DND-41 (cell line): ENCODE measurements at regions not wholly inside any gene's neighbourhood (a gene's known extent, or its start where the extent isn't known, plus 50 kb on each side); places are given as distances from the start of the nearest gene placed in this dataset.

ENCODE experiments used
- ATAC-seq: fragments of 200-7000 bp; cut with Tn5 transposase; 3 replicates; pipeline ENCODE4 v1.9.1; 2021; ENCODE audit warnings: low read depth; ENCODE audit not compliant: insufficient read depth
- DNase-seq: peaks from one replicate; pipeline ENCODE4 v3.0.0-alpha.2; 2020
- H2AFZ ChIP-seq: 2 replicates; pipeline ENCODE4 v1.6.0; 2012; ENCODE audit warnings: low read depth, low read length
- H3K27ac ChIP-seq: 2 replicates; pipeline ENCODE4 v1.5.1; 2012; ENCODE audit warnings: low read length, inconsistent platforms
- H3K27me3 ChIP-seq: fragments of 200-600 bp; sonication (generic); 2 replicates; pipeline ENCODE4 v1.6.0; 2012; ENCODE audit warnings: low read length, mild to moderate bottlenecking, inconsistent platforms; ENCODE audit not compliant: insufficient read depth, poor library complexity
- H3K36me3 ChIP-seq: 2 replicates; pipeline ENCODE4 v1.5.1; 2012; ENCODE audit warnings: low read length, inconsistent platforms; ENCODE audit not compliant: insufficient read depth
- H3K4me1 ChIP-seq: 2 replicates; pipeline ENCODE4 v1.5.1; 2012; ENCODE audit warnings: mild to moderate bottlenecking, low read length; ENCODE audit not compliant: insufficient read depth
- H3K4me2 ChIP-seq: 2 replicates; pipeline ENCODE4 v1.6.0; 2012; ENCODE audit warnings: mild to moderate bottlenecking, moderate library complexity, low read length, inconsistent platforms; ENCODE audit not compliant: insufficient read depth
- H3K4me3 ChIP-seq, 2 experiments: fragments of 200-600 bp in 1 of 2; shearing (Covaris generic) in 1 of 2; 2 replicates each; pipeline ENCODE4 v1.5.1; 2012 to 2016; ENCODE audit warnings: inconsistent platforms in 2 of 2, low read length in 2 of 2, mild to moderate bottlenecking in 2 of 2, low read depth in 1 of 2, moderate library complexity in 1 of 2
- H3K79me2 ChIP-seq: 2 replicates; pipeline ENCODE4 v1.6.0; 2012; ENCODE audit warnings: low read length, inconsistent platforms; ENCODE audit not compliant: insufficient read depth
- H3K9ac ChIP-seq: 2 replicates; pipeline ENCODE4 v1.6.0; 2012; ENCODE audit warnings: low read depth, mild to moderate bottlenecking, inconsistent platforms, low read length, moderate library complexity
- H3K9me3 ChIP-seq: 2 replicates; pipeline ENCODE4 v1.5.1; 2012; ENCODE audit warnings: low read length, moderate library complexity, mild to moderate bottlenecking, inconsistent platforms; ENCODE audit not compliant: insufficient read depth, severe bottlenecking
- H4K20me1 ChIP-seq: 2 replicates; pipeline ENCODE4 v1.6.0; 2012; ENCODE audit warnings: low read length; ENCODE audit not compliant: insufficient read depth
- CTCF ChIP-seq: IDR thresholded peaks from 2 replicates; pipeline ENCODE4 v1.5.1; 2012; ENCODE audit warnings: borderline replicate concordance, low read length, moderate library complexity, mild to moderate bottlenecking; ENCODE audit not compliant: poor library complexity, severe bottlenecking; ENCODE audit errors: extremely low read depth
- EZH2 ChIP-seq: IDR thresholded peaks from 3 replicates; pipeline ENCODE4 v1.6.1; 2012; ENCODE audit warnings: borderline replicate concordance, low read depth, mild to moderate bottlenecking, moderate library complexity, low read length, inconsistent platforms; ENCODE audit not compliant: severe bottlenecking

DNA sequence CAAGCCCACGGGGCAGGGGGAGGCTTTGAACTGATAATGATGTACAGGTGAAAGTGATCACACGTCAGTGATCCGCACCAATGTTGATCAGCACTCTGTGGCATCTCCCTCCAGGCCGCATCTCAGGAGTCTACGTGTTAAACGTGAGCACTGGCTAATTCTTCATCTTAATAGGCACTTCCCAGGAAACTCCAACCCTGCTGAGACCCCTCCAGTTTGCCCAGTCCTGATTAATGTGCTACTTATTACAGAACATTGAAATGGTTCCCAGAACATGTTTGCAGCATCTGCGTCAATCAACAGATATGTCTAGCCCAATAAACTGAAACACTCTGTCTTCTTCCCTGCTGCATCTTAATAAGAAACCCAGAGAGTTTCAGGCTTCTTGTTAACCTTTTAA, 298.4 kb downstream of the DEPDC1B start:
- Histone ChIP-seq H3K9me3 (no peaks in the 10 kb centered on the region), H3K36me3 (no peaks in the 10 kb centered on the region), H4K20me1 (no peaks in the 10 kb centered on the region), H3K27me3 (peaks cover under 1% of the 10 kb centered on the region), H3K27ac (no peak overlapping the region), H3K4me3 (no peak overlapping the region), H2AFZ (no peak overlapping the region), H3K4me1 (no peaks in the 10 kb centered on the region), H3K4me2 (no peak overlapping the region), H3K79me2 (no peaks in the 10 kb centered on the region), H3K9ac (no peak overlapping the region)
- DNase-seq: no peak
- TF ChIP-seq EZH2 (no peak), CTCF (no peak)
- ATAC-seq: no peak

GRCh38 chr5:60399507-60399906, 300.5 kb downstream of the DEPDC1B start:
- TF ChIP-seq CTCF (no peak), EZH2 (no peak)
- Histone ChIP-seq H3K9ac (no peak overlapping the region), H3K9me3 (no peaks in the 10 kb centered on the region), H3K4me1 (no peaks in the 10 kb centered on the region), H2AFZ (no peak overlapping the region), H3K27me3 (peaks cover 3% of the 10 kb centered on the region), H3K4me2 (no peak overlapping the region), H3K36me3 (no peaks in the 10 kb centered on the region), H3K27ac (no peak overlapping the region), H4K20me1 (no peaks in the 10 kb centered on the region), H3K4me3 (no peak overlapping the region), H3K79me2 (no peaks in the 10 kb centered on the region)
- ATAC-seq (no peak), DNase-seq (no peak)

DNA sequence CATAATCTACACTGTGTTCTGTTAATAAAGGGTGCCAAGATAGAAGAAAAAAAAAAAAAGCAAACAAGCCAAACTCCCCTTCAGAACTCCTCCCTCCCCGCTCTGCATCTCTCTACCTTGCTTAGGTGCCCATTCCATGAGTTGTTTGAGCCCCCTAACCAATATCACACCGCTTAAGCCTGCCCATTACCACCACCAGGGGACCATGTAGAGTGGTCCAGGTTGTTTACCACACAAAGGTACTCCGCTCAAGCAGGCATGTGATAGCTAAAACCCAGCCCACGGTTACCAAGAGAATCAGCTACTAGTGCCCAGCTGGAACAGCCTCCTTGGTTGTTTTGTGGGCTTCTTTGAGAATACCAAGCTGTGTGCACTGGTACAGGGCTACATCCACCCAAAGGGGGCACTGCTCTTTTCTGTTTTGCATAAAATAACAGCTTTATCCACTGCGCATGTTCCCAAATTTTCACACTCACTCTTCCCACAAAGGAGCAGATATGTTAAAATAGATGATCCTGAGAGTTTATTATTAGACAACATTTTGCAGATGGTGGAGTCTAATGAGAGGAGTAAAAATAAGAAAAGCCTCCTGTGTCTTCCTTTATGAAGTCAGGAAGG, 304.1 kb downstream of the DEPDC1B start:
- no peak overlapping the region for H2AFZ ChIP-seq
- peaks cover 3% of the 10 kb centered on the region for H3K27me3 ChIP-seq
- no peak for ATAC-seq
- H3K4me2 ChIP-seq: no peak overlapping the region
- H3K4me1 ChIP-seq: no peaks in the 10 kb centered on the region
- no peak overlapping the region for H3K9ac ChIP-seq
- H3K27ac ChIP-seq: no peak overlapping the region
- H3K36me3 ChIP-seq: no peaks in the 10 kb centered on the region
- no peaks in the 10 kb centered on the region for H4K20me1 ChIP-seq
- no peak for DNase-seq
- H3K79me2 ChIP-seq: no peaks in the 10 kb centered on the region
- TF ChIP-seq CTCF: no peak
- no peak for TF ChIP-seq EZH2
- H3K4me3 ChIP-seq: no peak overlapping the region
- H3K9me3 ChIP-seq: no peaks in the 10 kb centered on the region

GRCh38 chr5:60387051-60387440, 312.9 kb downstream of the DEPDC1B start:
- no peaks in the 10 kb centered on the region for H3K4me1 ChIP-seq
- H3K27ac ChIP-seq: no peak overlapping the region

More at GRCh38 chr5:60387051-60387440, 312.9 kb downstream of the DEPDC1B start:
- no peaks in the 10 kb centered on the region for H3K79me2 ChIP-seq
- no peak for DNase-seq
- H2AFZ ChIP-seq: no peak overlapping the region
- TF ChIP-seq CTCF: no peak
- TF ChIP-seq EZH2: no peak
- H3K4me2 ChIP-seq: no peak overlapping the region
- no peaks in the 10 kb centered on the region for H3K27me3 ChIP-seq
- no peaks in the 10 kb centered on the region for H4K20me1 ChIP-seq
- H3K9ac ChIP-seq: no peak overlapping the region
- no peak overlapping the region for H3K4me3 ChIP-seq
- ATAC-seq: no peak
- H3K36me3 ChIP-seq: no peaks in the 10 kb centered on the region
- no peaks in the 10 kb centered on the region for H3K9me3 ChIP-seq
